ENCODE measurements at regions not wholly inside any gene's neighbourhood (a gene's known extent, or its start where the extent isn't known, plus 50 kb on each side); places are given as distances from the start of the nearest gene placed in this dataset.
"Not testable (repeated sequence)": the region's sequence is repeated elsewhere in the genome, so short reads cannot be mapped to it uniquely, and the experiment has no call there.

GRCh38 chr3:164418414-164418813 is 659.9 kb downstream of the SI start:
- ATAC-seq (ENCODE audit: poor library complexity), result no peak
- no peak for DNase-seq
- intact Hi-C loops (cut with DNase I), result no loop called here

GRCh38 chr3:164417955-164418354 is 660.3 kb downstream of the SI start:
- ATAC-seq (ENCODE audit: poor library complexity) (no peak), DNase-seq (no peak)
- intact Hi-C loops (cut with DNase I), result no loop called here

- intact Hi-C loops (cut with DNase I), result no loop called here
- DNase-seq (no peak), ATAC-seq (ENCODE audit: poor library complexity) (no peak)
Measured at GRCh38 chr3:164416491-164417222, 661.6 kb downstream of the SI start.

- intact Hi-C loops (cut with DNase I), result no loop called here
- DNase-seq (no peak), ATAC-seq (ENCODE audit: poor library complexity) (no peak)
Measured at GRCh38 chr3:164408326-164408725, 670.0 kb downstream of the SI start.

GRCh38 chr3:164407111-164407510 is 671.2 kb downstream of the SI start:
- ATAC-seq (ENCODE audit: poor library complexity), result no peak
- DNase-seq, result no peak
- intact Hi-C loops (cut with DNase I), result no loop called here

- intact Hi-C loops (cut with DNase I), result no loop called here
- no peak for DNase-seq
- no peak for ATAC-seq (ENCODE audit: poor library complexity)
Measured at GRCh38 chr3:164406281-164406680, 672.0 kb downstream of the SI start.

- ATAC-seq (ENCODE audit: poor library complexity), result no peak
- no peak for DNase-seq
- intact Hi-C loops (cut with DNase I), result no loop called here
Measured at GRCh38 chr3:164401923-164402322, 676.4 kb downstream of the SI start.

GRCh38 chr3:164401440-164401839 is 676.9 kb downstream of the SI start:
- ATAC-seq (ENCODE audit: poor library complexity); DNase-seq; intact Hi-C loops (cut with DNase I): not testable (repeated sequence)

- DNase-seq (no peak), ATAC-seq (ENCODE audit: poor library complexity) (no peak)
- intact Hi-C loops (cut with DNase I), result no loop called here
Measured at GRCh38 chr3:164397462-164397861, 680.8 kb downstream of the SI start.

GRCh38 chr3:164393171-164393570 is 685.1 kb downstream of the SI start:
- DNase-seq, result no peak
- ATAC-seq (ENCODE audit: poor library complexity), result no peak
- intact Hi-C loops (cut with DNase I), result no loop called here

- ATAC-seq (ENCODE audit: poor library complexity) (no peak), DNase-seq (no peak)
- intact Hi-C loops (cut with DNase I), result no loop called here
Measured at GRCh38 chr3:164390046-164390445, 688.2 kb downstream of the SI start.

- no peak for ATAC-seq (ENCODE audit: poor library complexity)
- no peak for DNase-seq
- intact Hi-C loops (cut with DNase I), result no loop called here
Measured at GRCh38 chr3:164387236-164387635, 691.1 kb downstream of the SI start.

GRCh38 chr3:164380156-164380555 is 698.1 kb downstream of the SI start:
- ATAC-seq (ENCODE audit: poor library complexity) (no peak), DNase-seq (no peak)
- intact Hi-C loops (cut with DNase I), result no loop called here

- ATAC-seq (ENCODE audit: poor library complexity) (no peak), DNase-seq (no peak)
- intact Hi-C loops (cut with DNase I), result no loop called here
Measured at GRCh38 chr3:164377466-164377865, 700.8 kb downstream of the SI start.

GRCh38 chr3:164375995-164376394 is 702.3 kb downstream of the SI start:
- intact Hi-C loops (cut with DNase I), result no loop called here

GRCh38 chr3:164375538-164375937 is 702.8 kb downstream of the SI start:
- intact Hi-C loops (cut with DNase I), result no loop called here
- no peak for DNase-seq
- ATAC-seq (ENCODE audit: poor library complexity), result no peak

More at GRCh38 chr3:164375995-164376394, 702.3 kb downstream of the SI start:
- ATAC-seq (ENCODE audit: poor library complexity) (no peak), DNase-seq (no peak)

- intact Hi-C loops (cut with DNase I), result no loop called here
- DNase-seq (no peak), ATAC-seq (ENCODE audit: poor library complexity) (peak; percentile 46)
Measured at GRCh38 chr3:164371681-164372080, 706.6 kb downstream of the SI start.

- intact Hi-C loops (cut with DNase I), result no loop called here
- ATAC-seq (ENCODE audit: poor library complexity), result peak; percentile 53
- no peak for DNase-seq
Measured at GRCh38 chr3:164370970-164371369, 707.3 kb downstream of the SI start.

GRCh38 chr3:164365242-164365641 is 713.1 kb downstream of the SI start:
- peak; percentile 86 for ATAC-seq (ENCODE audit: poor library complexity)
- no peak for DNase-seq
- intact Hi-C loops (cut with DNase I), result no loop called here

GRCh38 chr3:164364111-164364510 is 714.2 kb downstream of the SI start:
- DNase-seq (no peak), ATAC-seq (ENCODE audit: poor library complexity) (no peak)
- intact Hi-C loops (cut with DNase I), result no loop called here
